CD4-positive, alpha-beta T cell (primary cell): ENCODE measurements at regions not wholly inside any gene's neighbourhood (a gene's known extent, or its start where the extent isn't known, plus 50 kb on each side); places are given as distances from the start of the nearest gene placed in this dataset.

Experiments used
- ATAC-seq: fragments of 200-7000 bp; cut with Tn5 transposase; one replicate; pipeline ENCODE4 v1.10.0; 2022; ENCODE audit warnings: mild to moderate bottlenecking; ENCODE audit not compliant: poor library complexity
- CTCF ChIA-PET: fragments of 350-600 bp; sonication (Branson Sonifier 250); formaldehyde crosslinking; loops from one replicate; lab custom pipeline; 2021; ENCODE audit warnings: antibody characterized with exemption, inconsistent platforms; lab: Charles Lee
- POLR2A ChIA-PET: fragments of 350-600 bp; sonication (Branson Sonifier 250); formaldehyde crosslinking; loops from one replicate; lab custom pipeline; 2021; ENCODE audit warnings: antibody characterized with exemption, inconsistent platforms; lab: Charles Lee
- DNase-seq, 14 experiments: peaks; one replicate each; pipeline ENCODE4 v3.0.0-alpha.2; 2013 to 2020; ENCODE audit warnings: mixed read lengths in 2 of 14
- H3K27ac ChIP-seq, 2 donors: one replicate each; pipeline versions ENCODE4 v1.5.1 to v1.7.0; 2013; ENCODE audit warnings: low read length in 2 of 2, low read depth in 1 of 2, mild to moderate bottlenecking in 1 of 2
- H3K27me3 ChIP-seq, 2 experiments: 1 replicate in 1 of 2; 2 replicates in 1 of 2; pipeline versions ENCODE4 v1.6.1 to v1.7.0; 2013; ENCODE audit warnings: low read length in 2 of 2, control low read depth in 1 of 2, mild to moderate bottlenecking in 1 of 2, moderate library complexity in 1 of 2; ENCODE audit not compliant: insufficient read depth in 2 of 2, control insufficient read depth in 1 of 2
- H3K36me3 ChIP-seq: one replicate; pipeline ENCODE4 v1.6.1; 2013; ENCODE audit warnings: low read length, control low read depth; ENCODE audit not compliant: insufficient read depth
- H3K4me1 ChIP-seq: one replicate; pipeline ENCODE4 v1.6.1; 2013; ENCODE audit warnings: low read length, control low read depth; ENCODE audit not compliant: insufficient read depth
- H3K4me3 ChIP-seq: one replicate; pipeline ENCODE4 v1.5.1; 2013; ENCODE audit warnings: mild to moderate bottlenecking, low read length, moderate library complexity
- H3K9me3 ChIP-seq, 2 experiments: 1 replicate in 1 of 2; 2 replicates in 1 of 2; pipeline versions ENCODE4 v1.6.1 to v1.7.0; 2013; ENCODE audit warnings: low read length in 2 of 2, mild to moderate bottlenecking in 2 of 2, control low read depth in 1 of 2, moderate library complexity in 1 of 2; ENCODE audit not compliant: control insufficient read depth in 1 of 2, insufficient read depth in 1 of 2
- H3K27ac Mint-ChIP-seq: one replicate; pipeline ENCODE4 v1.8.0; 2020; ENCODE audit warnings: mixed read lengths
- H3K27me3 Mint-ChIP-seq: one replicate; pipeline ENCODE4 v1.8.0; 2021; ENCODE audit warnings: mixed read lengths
- H3K36me3 Mint-ChIP-seq: one replicate; pipeline ENCODE4 v1.8.0; 2021; ENCODE audit warnings: low read depth, mixed read lengths
- H3K4me1 Mint-ChIP-seq: one replicate; pipeline ENCODE4 v1.8.0; 2021; ENCODE audit warnings: low read depth, mixed read lengths
- H3K4me3 Mint-ChIP-seq: one replicate; pipeline ENCODE4 v1.8.0; 2020; ENCODE audit warnings: mild to moderate bottlenecking, mixed read lengths
- H3K9me3 Mint-ChIP-seq: one replicate; pipeline ENCODE4 v1.8.0; 2020; ENCODE audit warnings: mixed read lengths
- CTCF ChIP-seq: fragments of 200-600 bp; IDR thresholded peaks from one replicate; pipeline ENCODE4 v1.8.0; 2022; ENCODE audit warnings: antibody characterized with exemption, mild to moderate bottlenecking
- intact Hi-C, 2 experiments: fragments of 100-400 bp; cut with DNase I in 1 of 2; cut with micrococcal nuclease in 1 of 2; formaldehyde crosslinking; loops; one replicate each; pipeline versions ENCODE4 v1.15.1 to v1.9.0; 2023 to 2025; cut with DNase I, micrococcal nuclease

GRCh38 chr3:168262887-168263286, 167.2 kb upstream of the GOLIM4 start:
- CTCF ChIA-PET: no interaction called here
- POLR2A ChIA-PET: no interaction called here
- H3K36me3 Mint-ChIP-seq: no peaks in the 10 kb centered on the region
- no peak overlapping the region for H3K27ac ChIP-seq
- H3K4me3 Mint-ChIP-seq: no peak overlapping the region
- intact Hi-C loops: no loop called here
- ATAC-seq (no peak), DNase-seq (no peak)
- H3K9me3 ChIP-seq: peaks cover 0 to 3% of the 10 kb centered on the region in 2 experiments
- no peak overlapping the region for H3K27ac Mint-ChIP-seq
- H3K4me3 ChIP-seq: no peak overlapping the region
- H3K9me3 Mint-ChIP-seq: no peaks in the 10 kb centered on the region
- H3K36me3 ChIP-seq: no peaks in the 10 kb centered on the region
- H3K4me1 Mint-ChIP-seq: no peaks in the 10 kb centered on the region
- no peaks in the 10 kb centered on the region for H3K4me1 ChIP-seq
- no peak for TF ChIP-seq CTCF
- H3K27me3 ChIP-seq: no peaks in the 10 kb centered on the region
- no peaks in the 10 kb centered on the region for H3K27me3 Mint-ChIP-seq

- no peak for DNase-seq
- no peak overlapping the region for H3K27ac ChIP-seq
- H3K9me3 ChIP-seq: peaks cover 0 to 2% of the 10 kb centered on the region in 2 experiments
- H3K36me3 ChIP-seq: no peaks in the 10 kb centered on the region
- H3K27me3 ChIP-seq: no peaks in the 10 kb centered on the region
- peaks cover 3% of the 10 kb centered on the region for H3K9me3 Mint-ChIP-seq
- no peaks in the 10 kb centered on the region for H3K36me3 Mint-ChIP-seq
- ChIA-PET CTCF (no interaction called here), POLR2A (no interaction called here)
- H3K27me3 Mint-ChIP-seq: no peaks in the 10 kb centered on the region
- ATAC-seq: no peak
- H3K4me1 ChIP-seq: no peaks in the 10 kb centered on the region
- no peaks in the 10 kb centered on the region for H3K4me1 Mint-ChIP-seq
- intact Hi-C loops: no loop called here
- TF ChIP-seq CTCF: no peak
- no peak overlapping the region for H3K4me3 Mint-ChIP-seq
- H3K4me3 ChIP-seq: no peak overlapping the region
- no peak overlapping the region for H3K27ac Mint-ChIP-seq
Observed at GRCh38 chr3:168260859-168261258, 165.1 kb upstream of the GOLIM4 start.

- no peak overlapping the region for H3K4me3 ChIP-seq
- no peak for TF ChIP-seq CTCF
- DNase-seq: no peak
- no peak overlapping the region for H3K27ac Mint-ChIP-seq
- no peaks in the 10 kb centered on the region for H3K9me3 Mint-ChIP-seq
- peaks cover 20 to 24% of the 10 kb centered on the region in 2 experiments for H3K27me3 ChIP-seq
- no peaks in the 10 kb centered on the region for H3K36me3 Mint-ChIP-seq
- no peaks in the 10 kb centered on the region for H3K36me3 ChIP-seq
- H3K27me3 Mint-ChIP-seq: peaks cover 54% of the 10 kb centered on the region
- intact Hi-C loops: no loop called here
- H3K4me1 ChIP-seq: peaks cover 4% of the 10 kb centered on the region
- H3K27ac ChIP-seq: no peak overlapping the region
- peaks cover 0 to 28% of the 10 kb centered on the region in 2 experiments for H3K9me3 ChIP-seq
- ATAC-seq: no peak
- no peak overlapping the region for H3K4me3 Mint-ChIP-seq
- peaks cover 6% of the 10 kb centered on the region for H3K4me1 Mint-ChIP-seq
- ChIA-PET CTCF (no interaction called here), POLR2A (no interaction called here)
Observed at GRCh38 chr3:168251371-168251770, 155.6 kb upstream of the GOLIM4 start.
